Thoracic aorta (tissue), 2 donors: ENCODE measurements at regions not wholly inside any gene's neighbourhood (a gene's known extent, or its start where the extent isn't known, plus 50 kb on each side); places are given as distances from the start of the nearest gene placed in this dataset.

Experiments
- ATAC-seq: fragments of 150-250 bp; one replicate; pipeline ENCODE4 v1.8.0; 2017; ENCODE audit warnings: low read depth; ENCODE audit not compliant: insufficient number of reproducible peaks, low FRiP score
- DNase-seq: peaks from one replicate; pipeline ENCODE4 v3.0.0-alpha.2; 2020; ENCODE audit warnings: low spot score
- H3K27ac ChIP-seq, 2 donors: fragments of 200-600 bp; sonication (generic); 1 replicate in 1 of 2; 2 replicates in 1 of 2; pipeline ENCODE4 v1.5.1; 2016; ENCODE audit warnings: mild to moderate bottlenecking in 2 of 2, moderate library complexity in 2 of 2
- H3K27me3 ChIP-seq: fragments of 200-600 bp; sonication (generic); replicated peaks from 2 replicates; pipeline ENCODE4 v1.6.0; 2016; ENCODE audit warnings: mild to moderate bottlenecking; ENCODE audit not compliant: insufficient read depth
- H3K36me3 ChIP-seq: fragments of 200-600 bp; sonication (generic); one replicate; pipeline ENCODE4 v1.5.1; 2016
- H3K4me1 ChIP-seq, 2 donors: fragments of 200-600 bp; sonication (generic); 1 replicate in 1 of 2; 2 replicates in 1 of 2; pipeline versions ENCODE4 v1.5.1 to v1.6.0; 2016; ENCODE audit warnings: low read depth in 2 of 2, mild to moderate bottlenecking in 1 of 2; ENCODE audit not compliant: control insufficient read depth in 1 of 2
- H3K4me3 ChIP-seq: fragments of 200-600 bp; sonication (generic); 2 replicates; pipeline ENCODE4 v1.5.1; 2016; ENCODE audit warnings: mild to moderate bottlenecking
- H3K9me3 ChIP-seq: fragments of 200-600 bp; sonication (generic); 2 replicates; pipeline ENCODE4 v1.5.1; 2016
- CTCF ChIP-seq: fragments of 200-600 bp; sonication (generic); IDR thresholded peaks from one replicate; pipeline ENCODE4 v1.5.1; 2019; ENCODE audit warnings: antibody characterized with exemption

- TF ChIP-seq CTCF: no peak
- Histone ChIP-seq H3K36me3 (no peaks in the 10 kb centered on the region), H3K4me3 (no peak overlapping the region), H3K4me1 (no peaks in the 10 kb centered on the region), H3K9me3 (no peaks in the 10 kb centered on the region), H3K27ac (no peak overlapping the region), H3K27me3 (no peaks in the 10 kb centered on the region)
- ATAC-seq (no peak), DNase-seq (no peak)
Measured at GRCh38 chr1:96569288-96569687, 152.3 kb upstream of the PTBP2 start.

- no peaks in the 10 kb centered on the region for H3K36me3 ChIP-seq
- TF ChIP-seq CTCF: no peak
- ATAC-seq (no peak), DNase-seq (no peak)
- no peak overlapping the region for H3K4me3 ChIP-seq
- H3K9me3 ChIP-seq: no peaks in the 10 kb centered on the region
- no peaks in the 10 kb centered on the region for H3K27me3 ChIP-seq
- H3K27ac ChIP-seq: no peak overlapping the region
- no peaks in the 10 kb centered on the region for H3K4me1 ChIP-seq
Measured at GRCh38 chr1:96579636-96580035, 141.9 kb upstream of the PTBP2 start.

GRCh38 chr1:96580920-96581319 lies 140.7 kb upstream of the PTBP2 start:
- TF ChIP-seq CTCF: no peak
- no peak overlapping the region for H3K4me3 ChIP-seq
- H3K27ac ChIP-seq: no peak overlapping the region
- H3K27me3 ChIP-seq: no peaks in the 10 kb centered on the region
- no peak for DNase-seq
- no peaks in the 10 kb centered on the region for H3K4me1 ChIP-seq
- no peaks in the 10 kb centered on the region for H3K9me3 ChIP-seq
- no peak for ATAC-seq
- no peaks in the 10 kb centered on the region for H3K36me3 ChIP-seq

- Histone ChIP-seq H3K9me3 (no peaks in the 10 kb centered on the region), H3K4me3 (no peak overlapping the region), H3K36me3 (no peaks in the 10 kb centered on the region), H3K27ac (no peak overlapping the region), H3K4me1 (no peaks in the 10 kb centered on the region), H3K27me3 (no peaks in the 10 kb centered on the region)
- ATAC-seq (no peak), DNase-seq (no peak)
- TF ChIP-seq CTCF: no peak
Measured at GRCh38 chr1:96581772-96582171, 139.8 kb upstream of the PTBP2 start.

GRCh38 chr1:96583903-96584302 lies 137.7 kb upstream of the PTBP2 start:
- no peak for TF ChIP-seq CTCF

More at GRCh38 chr1:96583903-96584302, 137.7 kb upstream of the PTBP2 start:
- Histone ChIP-seq H3K4me1 (peaks cover 0 to 5% of the 10 kb centered on the region in 2 donors), H3K27me3 (no peaks in the 10 kb centered on the region), H3K4me3 (no peak overlapping the region), H3K27ac (no peak overlapping the region), H3K9me3 (no peaks in the 10 kb centered on the region), H3K36me3 (no peaks in the 10 kb centered on the region)
- no peak for ATAC-seq
- DNase-seq: no peak
